H1 (cell line): ENCODE measurements at regions not wholly inside any gene's neighbourhood (a gene's known extent, or its start where the extent isn't known, plus 50 kb on each side); places are given as distances from the start of the nearest gene placed in this dataset.

Source experiments
- CTCF ChIA-PET: fragments of 300-600 bp; sonication (Branson Sonifier 250); formaldehyde crosslinking; loops from one replicate; lab custom pipeline; 2021; ENCODE audit not compliant: partially characterized antibody; lab: Charles Lee
- POLR2A ChIA-PET: fragments of 300-600 bp; sonication (Branson Sonifier 250); formaldehyde crosslinking; loops from one replicate; lab custom pipeline; 2021; ENCODE audit warnings: inconsistent platforms; ENCODE audit not compliant: partially characterized antibody; lab: Charles Lee
- DNase-seq, 2 experiments: peaks; one replicate each; pipeline versions ENCODE4 v3.0.0 to v3.0.0-alpha.2; 2010 to 2022; ENCODE audit warnings: low spot score in 2 of 2, low read depth in 1 of 2, mixed read lengths in 1 of 2
- FAIRE-seq: peaks from 2 replicates; lab custom pipeline; 2011; peaks lifted over from hg19 to GRCh38; lab: Jason Lieb, UNC
- H2AFZ ChIP-seq: 2 replicates; pipeline ENCODE4 v1.8.1; 2012; ENCODE audit warnings: low read length, inconsistent platforms
- H2AK5ac ChIP-seq: 2 replicates; pipeline ENCODE4 v1.6.1; 2013; ENCODE audit warnings: low read depth, low read length
- H2BK120ac ChIP-seq: replicated peaks from 2 replicates; pipeline ENCODE3; 2013; ENCODE audit warnings: low read depth, low read length, inconsistent platforms
- H2BK12ac ChIP-seq: 2 replicates; pipeline ENCODE4 v1.6.1; 2013; ENCODE audit warnings: low read depth, low read length
- H2BK15ac ChIP-seq: 2 replicates; pipeline ENCODE4 v1.6.1; 2013; ENCODE audit warnings: low read length
- H2BK20ac ChIP-seq: 2 replicates; pipeline ENCODE4 v1.6.1; 2013; ENCODE audit warnings: low read length
- H2BK5ac ChIP-seq: 2 replicates; pipeline ENCODE4 v1.6.1; 2013; ENCODE audit warnings: low read depth, low read length
- H3K14ac ChIP-seq: 2 replicates; pipeline ENCODE4 v1.6.1; 2013; ENCODE audit warnings: inconsistent platforms; ENCODE audit not compliant: insufficient read length
- H3K18ac ChIP-seq: 2 replicates; pipeline ENCODE4 v1.6.1; 2013; ENCODE audit warnings: low read length; ENCODE audit errors: extremely low read depth
- H3K23ac ChIP-seq: 2 replicates; pipeline ENCODE4 v1.6.1; 2013; ENCODE audit warnings: inconsistent platforms; ENCODE audit not compliant: insufficient read length
- H3K23me2 ChIP-seq: 2 replicates; pipeline ENCODE4 v1.6.1; 2013; ENCODE audit warnings: low read depth, low read length
- H3K27ac ChIP-seq: 2 replicates; pipeline ENCODE4 v1.6.1; 2011; ENCODE audit warnings: low read depth, low read length, inconsistent platforms
- H3K27me3 ChIP-seq, 4 experiments: replicated peaks in 1 of 4; 1 replicate in 1 of 4; 2 replicates in 3 of 4; pipeline versions ENCODE4 v1.6.1 to v1.8.1; 2011 to 2013; ENCODE audit warnings: low read length in 3 of 4, mild to moderate bottlenecking in 3 of 4, inconsistent platforms in 2 of 4, mixed read lengths in 2 of 4, moderate library complexity in 1 of 4; ENCODE audit not compliant: control insufficient read depth in 3 of 4, insufficient read depth in 3 of 4; ENCODE audit errors: extremely low read depth in 1 of 4
- H3K36me3 ChIP-seq, 4 experiments: 2 replicates each; pipeline versions ENCODE4 v1.6.1 to v1.8.1; 2011 to 2013; ENCODE audit warnings: mild to moderate bottlenecking in 4 of 4, low read length in 3 of 4, moderate library complexity in 2 of 4, control low read depth in 1 of 4, inconsistent platforms in 1 of 4; ENCODE audit not compliant: insufficient read depth in 4 of 4, control insufficient read depth in 2 of 4
- H3K4ac ChIP-seq: replicated peaks from 2 replicates; pipeline ENCODE3; 2013; ENCODE audit warnings: low read length, low read depth, mixed read lengths, inconsistent platforms; ENCODE audit not compliant: insufficient read length
- H3K4me1 ChIP-seq, 4 experiments: replicated peaks in 1 of 4; 1 replicate in 1 of 4; 2 replicates in 3 of 4; pipeline versions ENCODE4 v1.6.1 to v1.8.1; 2011 to 2013; ENCODE audit warnings: low read length in 3 of 4, inconsistent platforms in 2 of 4, mixed read lengths in 1 of 4; ENCODE audit not compliant: insufficient read depth in 4 of 4, control insufficient read depth in 3 of 4
- H3K4me2 ChIP-seq, 2 experiments: 2 replicates each; pipeline versions ENCODE4 v1.6.1 to v1.8.1; 2011 to 2013; ENCODE audit warnings: low read depth in 2 of 2, low read length in 2 of 2, control low read depth in 1 of 2, inconsistent platforms in 1 of 2, mild to moderate bottlenecking in 1 of 2; ENCODE audit not compliant: insufficient read depth in 1 of 2
- H3K4me3 ChIP-seq, 4 experiments: fragments of 200-600, 300-600 bp in 1 of 4; sonication (generic), shearing (Covaris generic), sonication (Bioruptor Twin) in 1 of 4; 2 replicates each; pipeline versions ENCODE4 v1.5.1 to v1.8.1; 2011 to 2016; ENCODE audit warnings: low read length in 4 of 4, low read depth in 3 of 4, control low read depth in 2 of 4, inconsistent platforms in 2 of 4, mild to moderate bottlenecking in 2 of 4, mixed read lengths in 1 of 4, moderate library complexity in 1 of 4; ENCODE audit not compliant: insufficient read depth in 2 of 4; ENCODE audit errors: extremely low read depth in 1 of 4
- H3K56ac ChIP-seq: replicated peaks from 2 replicates; pipeline ENCODE3; 2013; ENCODE audit warnings: low read depth, mild to moderate bottlenecking, mixed read lengths, low read length, inconsistent platforms; ENCODE audit not compliant: insufficient read length
- H3K79me1 ChIP-seq: 2 replicates; pipeline ENCODE4 v1.6.1; 2013; ENCODE audit warnings: low read depth, low read length, control low read depth
- H3K79me2 ChIP-seq, 2 experiments: 2 replicates each; pipeline versions ENCODE4 v1.6.1 to v1.8.1; 2012 to 2013; ENCODE audit warnings: low read length in 2 of 2, mild to moderate bottlenecking in 2 of 2, inconsistent platforms in 1 of 2; ENCODE audit not compliant: insufficient read depth in 2 of 2, control insufficient read depth in 1 of 2
- H3K9ac ChIP-seq, 4 experiments: replicated peaks in 1 of 4; 1 replicate in 1 of 4; 2 replicates in 3 of 4; pipeline versions ENCODE4 v1.6.1 to v1.8.1; 2011 to 2013; ENCODE audit warnings: low read depth in 3 of 4, low read length in 3 of 4, control low read depth in 2 of 4, mild to moderate bottlenecking in 2 of 4, moderate library complexity in 2 of 4, inconsistent platforms in 1 of 4; ENCODE audit errors: extremely low read depth in 1 of 4
- H3K9me3 ChIP-seq, 2 experiments: 2 replicates each; pipeline versions ENCODE4 v1.6.1 to v1.8.1; 2012 to 2013; ENCODE audit warnings: mild to moderate bottlenecking in 2 of 2, moderate library complexity in 2 of 2, control low read depth in 1 of 2, inconsistent platforms in 1 of 2, low read depth in 1 of 2, low read length in 1 of 2, mixed read lengths in 1 of 2; ENCODE audit not compliant: insufficient read depth in 2 of 2
- H4K20me1 ChIP-seq, 2 experiments: replicated peaks in 1 of 2; 2 replicates each; pipeline versions ENCODE3 to v1.8.1; 2011 to 2013; ENCODE audit warnings: inconsistent platforms in 2 of 2, low read length in 2 of 2, mild to moderate bottlenecking in 1 of 2; ENCODE audit not compliant: insufficient read depth in 2 of 2, control insufficient read depth in 1 of 2
- H4K5ac ChIP-seq: 2 replicates; pipeline ENCODE4 v1.6.1; 2013; ENCODE audit warnings: low read length, low read depth, mixed read lengths, inconsistent platforms; ENCODE audit not compliant: insufficient read length
- H4K8ac ChIP-seq: 2 replicates; pipeline ENCODE4 v1.8.0; 2013; ENCODE audit warnings: mild to moderate bottlenecking, moderate library complexity, low read length, inconsistent platforms; ENCODE audit not compliant: insufficient read depth; ENCODE audit errors: extremely low read depth
- H4K91ac ChIP-seq: replicated peaks from 2 replicates; pipeline ENCODE3; 2013; ENCODE audit warnings: low read length, mixed read lengths, inconsistent platforms; ENCODE audit not compliant: insufficient read length
- CBX5 ChIP-seq: fragments of 300-800, 300-1000 bp; sonication (generic); IDR thresholded peaks from 2 replicates; pipeline ENCODE4 v1.7.1; 2016; ENCODE audit warnings: antibody characterized with exemption, low read length, low read depth
- POLR2AphosphoS5 ChIP-seq: IDR thresholded peaks from 2 replicates; pipeline ENCODE4 v1.6.1; 2011; ENCODE audit warnings: low read depth, low read length
- TCF12 ChIP-seq: IDR thresholded peaks from 2 replicates; pipeline ENCODE4 v1.6.1; 2011; ENCODE audit warnings: low read depth, mild to moderate bottlenecking, low read length
- WGBS, 2 experiments: shearing (Covaris generic) in 1 of 2; methylation state at CpG; one replicate each; pipeline versions ENCODE4 v1.1.6 to v1.1.7; 2013 to 2015; ENCODE audit warnings: low lambda C conversion rate in 2 of 2, mixed read lengths in 2 of 2, inconsistent platforms in 1 of 2, low coverage in 1 of 2, missing lambda C conversion rate in 1 of 2; ENCODE audit not compliant: insufficient replicate concordance in 2 of 2, insufficient coverage in 1 of 2, insufficient read length in 1 of 2; ENCODE audit errors: extremely low coverage in 1 of 2, missing lambda C conversion rate in 1 of 2; 5-methylcytosine and 5-hydroxymethylcytosine counted together

GRCh38 chrY:15455980-15456469 is 931.7 kb downstream of the NLGN4Y start:
- CTCF ChIA-PET, result no interaction called here
- no peak overlapping the region for H2BK12ac ChIP-seq

More at GRCh38 chrY:15455980-15456469, 931.7 kb downstream of the NLGN4Y start:
- H3K27ac ChIP-seq, result no peak overlapping the region
- H3K9me3 ChIP-seq, result peaks cover 0 to 12% of the 10 kb centered on the region in 2 experiments; a peak in 2 of 4 replicates
- H3K23ac ChIP-seq, result no peak overlapping the region
- no peak overlapping the region for H2BK15ac ChIP-seq
- H3K4me1 ChIP-seq, result no peaks in the 10 kb centered on the region
- H2AFZ ChIP-seq, result no peak overlapping the region
- no peak overlapping the region for H2AK5ac ChIP-seq
- no peak overlapping the region for H3K4me3 ChIP-seq
- no peak for FAIRE-seq
- TF ChIP-seq TCF12 (no peak), CBX5 (no peak), POLR2AphosphoS5 (no peak)
- H4K8ac ChIP-seq, result no peak overlapping the region; the same call in 1 of the 2 replicates
- H3K56ac ChIP-seq, result no peak overlapping the region
- no peak overlapping the region for H2BK5ac ChIP-seq
- no peaks in the 10 kb centered on the region for H4K20me1 ChIP-seq
- H3K27me3 ChIP-seq, result no peaks in the 10 kb centered on the region
- no peak for DNase-seq
- H2BK20ac ChIP-seq, result no peak overlapping the region
- no peak overlapping the region for H4K5ac ChIP-seq
- no peak overlapping the region for H2BK120ac ChIP-seq
- no peak overlapping the region for H3K9ac ChIP-seq
- no peak overlapping the region for H4K91ac ChIP-seq
- H3K23me2 ChIP-seq, result no peaks in the 10 kb centered on the region
- POLR2A ChIA-PET, result no interaction called here
- no peak overlapping the region for H3K14ac ChIP-seq
- no peaks in the 10 kb centered on the region for H3K79me1 ChIP-seq
- H3K4me2 ChIP-seq, result no peak overlapping the region
- H3K18ac ChIP-seq, result no peak overlapping the region
- 80% methylated on average over 1 of the region's 49 CpGs; no CpG with 5 or more reads in 1 of the 2 experiments for WGBS, 2 experiments
- no peaks in the 10 kb centered on the region for H3K36me3 ChIP-seq
- no peaks in the 10 kb centered on the region for H3K79me2 ChIP-seq
- no peak overlapping the region for H3K4ac ChIP-seq
